Transverse colon (tissue), 4 donors: ENCODE measurements at regions not wholly inside any gene's neighbourhood (a gene's known extent, or its start where the extent isn't known, plus 50 kb on each side); places are given as distances from the start of the nearest gene placed in this dataset.

Source experiments
- POLR2AphosphoS5 ChIP-seq, 3 donors: sonication (generic); formaldehyde crosslinking; IDR thresholded peaks; one replicate each; pipeline ENCODE4 v1.6.1; 2016; ENCODE audit warnings: antibody characterized with exemption in 3 of 3
- TF ChIP-seq, protein P1 (sequence below), 5 experiments: fragments of 200-600 bp in 3 of 5; fragments of 450-650 bp in 2 of 5; sonication (generic) in 3 of 5; IDR thresholded peaks; 1 replicate in 2 of 5; 2 replicates in 3 of 5; pipeline ENCODE4 v1.5.1; 2016 to 2017; ENCODE audit warnings: antibody characterized with exemption in 5 of 5, inconsistent platforms in 3 of 5, mild to moderate bottlenecking in 2 of 5, moderate library complexity in 1 of 5

DNA sequence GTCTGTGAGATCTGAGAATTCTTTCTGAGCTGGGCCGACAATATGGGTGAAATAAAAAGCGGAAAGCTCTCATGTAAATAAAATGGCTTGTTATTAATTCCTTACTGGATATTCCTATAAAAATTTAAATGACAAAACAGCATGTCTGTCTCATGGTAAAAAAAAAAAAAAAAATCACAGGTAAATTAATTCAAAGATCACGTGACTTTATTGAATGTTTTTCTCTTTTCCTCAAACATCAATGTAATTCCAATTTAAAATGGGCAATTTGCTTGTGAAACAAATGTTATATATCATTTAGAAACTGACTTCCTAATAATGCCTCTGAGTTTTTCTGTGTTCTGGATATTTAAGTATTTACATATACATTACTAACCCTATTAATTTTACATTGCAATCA lies 280.3 kb downstream of the NR2F2 start:
- TF ChIP-seq, protein P1, sequence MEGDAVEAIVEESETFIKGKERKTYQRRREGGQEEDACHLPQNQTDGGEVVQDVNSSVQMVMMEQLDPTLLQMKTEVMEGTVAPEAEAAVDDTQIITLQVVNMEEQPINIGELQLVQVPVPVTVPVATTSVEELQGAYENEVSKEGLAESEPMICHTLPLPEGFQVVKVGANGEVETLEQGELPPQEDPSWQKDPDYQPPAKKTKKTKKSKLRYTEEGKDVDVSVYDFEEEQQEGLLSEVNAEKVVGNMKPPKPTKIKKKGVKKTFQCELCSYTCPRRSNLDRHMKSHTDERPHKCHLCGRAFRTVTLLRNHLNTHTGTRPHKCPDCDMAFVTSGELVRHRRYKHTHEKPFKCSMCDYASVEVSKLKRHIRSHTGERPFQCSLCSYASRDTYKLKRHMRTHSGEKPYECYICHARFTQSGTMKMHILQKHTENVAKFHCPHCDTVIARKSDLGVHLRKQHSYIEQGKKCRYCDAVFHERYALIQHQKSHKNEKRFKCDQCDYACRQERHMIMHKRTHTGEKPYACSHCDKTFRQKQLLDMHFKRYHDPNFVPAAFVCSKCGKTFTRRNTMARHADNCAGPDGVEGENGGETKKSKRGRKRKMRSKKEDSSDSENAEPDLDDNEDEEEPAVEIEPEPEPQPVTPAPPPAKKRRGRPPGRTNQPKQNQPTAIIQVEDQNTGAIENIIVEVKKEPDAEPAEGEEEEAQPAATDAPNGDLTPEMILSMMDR (IDR thresholded peaks at IDR 0.05): no peak
- TF ChIP-seq POLR2AphosphoS5 (IDR thresholded peaks at IDR 0.05): no peak
